BE2C (cell line): ENCODE measurements at regions not wholly inside any gene's neighbourhood (a gene's known extent, or its start where the extent isn't known, plus 50 kb on each side); places are given as distances from the start of the nearest gene placed in this dataset.

Source experiments
- DNase-seq: peaks from one replicate; pipeline ENCODE4 v3.0.0-alpha.2; 2020
- H3K27me3 ChIP-seq: fragments of 250-450 bp; sonication (Bioruptor Pico); 2 replicates; pipeline ENCODE4 v1.5.1; 2020; ENCODE audit warnings: mild to moderate bottlenecking
- H3K36me3 ChIP-seq: fragments of 250-450 bp; sonication (Bioruptor Pico); 2 replicates; pipeline ENCODE4 v1.5.1; 2020; ENCODE audit warnings: mild to moderate bottlenecking
- H3K4me1 ChIP-seq: fragments of 250-450 bp; sonication (Bioruptor Pico); 2 replicates; pipeline ENCODE4 v1.5.1; 2020
- H3K4me3 ChIP-seq: 2 replicates; pipeline ENCODE4 v1.5.1; 2011; ENCODE audit warnings: low read depth, low read length
- H3K9me3 ChIP-seq: fragments of 250-450 bp; sonication (Bioruptor Pico); 2 replicates; pipeline ENCODE4 v1.5.1; 2020
- TF ChIP-seq, protein P1 (sequence below): IDR thresholded peaks from 2 replicates; pipeline ENCODE4 v1.5.1; 2012; ENCODE audit warnings: mild to moderate bottlenecking, low read depth, low read length

DNA sequence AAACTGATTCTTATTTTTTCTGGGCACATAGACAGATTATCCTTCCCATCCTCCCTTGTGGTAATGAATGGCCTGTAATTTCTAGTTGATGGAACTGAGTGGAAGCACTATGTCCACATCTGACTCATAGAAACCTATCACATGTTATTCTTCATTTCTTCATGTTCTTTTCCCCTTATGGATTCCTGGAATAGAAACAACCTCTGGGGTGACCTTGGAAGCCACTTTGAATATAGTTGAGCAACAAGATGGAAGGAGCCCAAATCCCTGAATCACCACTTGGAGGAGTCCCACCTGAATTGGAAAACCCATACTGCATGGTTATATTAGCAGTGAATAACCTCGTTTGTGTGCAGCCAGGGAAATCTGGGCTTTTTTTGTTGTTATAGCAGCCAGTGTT, 137.8 kb downstream of the MID1IP1 start:
- H3K4me1 ChIP-seq, result no peaks in the 10 kb centered on the region
- H3K36me3 ChIP-seq, result no peaks in the 10 kb centered on the region
- no peaks in the 10 kb centered on the region for H3K27me3 ChIP-seq
- H3K4me3 ChIP-seq, result no peak overlapping the region
- TF ChIP-seq, protein P1, sequence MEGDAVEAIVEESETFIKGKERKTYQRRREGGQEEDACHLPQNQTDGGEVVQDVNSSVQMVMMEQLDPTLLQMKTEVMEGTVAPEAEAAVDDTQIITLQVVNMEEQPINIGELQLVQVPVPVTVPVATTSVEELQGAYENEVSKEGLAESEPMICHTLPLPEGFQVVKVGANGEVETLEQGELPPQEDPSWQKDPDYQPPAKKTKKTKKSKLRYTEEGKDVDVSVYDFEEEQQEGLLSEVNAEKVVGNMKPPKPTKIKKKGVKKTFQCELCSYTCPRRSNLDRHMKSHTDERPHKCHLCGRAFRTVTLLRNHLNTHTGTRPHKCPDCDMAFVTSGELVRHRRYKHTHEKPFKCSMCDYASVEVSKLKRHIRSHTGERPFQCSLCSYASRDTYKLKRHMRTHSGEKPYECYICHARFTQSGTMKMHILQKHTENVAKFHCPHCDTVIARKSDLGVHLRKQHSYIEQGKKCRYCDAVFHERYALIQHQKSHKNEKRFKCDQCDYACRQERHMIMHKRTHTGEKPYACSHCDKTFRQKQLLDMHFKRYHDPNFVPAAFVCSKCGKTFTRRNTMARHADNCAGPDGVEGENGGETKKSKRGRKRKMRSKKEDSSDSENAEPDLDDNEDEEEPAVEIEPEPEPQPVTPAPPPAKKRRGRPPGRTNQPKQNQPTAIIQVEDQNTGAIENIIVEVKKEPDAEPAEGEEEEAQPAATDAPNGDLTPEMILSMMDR, result no peak
- no peak for DNase-seq
- no peaks in the 10 kb centered on the region for H3K9me3 ChIP-seq

DNA sequence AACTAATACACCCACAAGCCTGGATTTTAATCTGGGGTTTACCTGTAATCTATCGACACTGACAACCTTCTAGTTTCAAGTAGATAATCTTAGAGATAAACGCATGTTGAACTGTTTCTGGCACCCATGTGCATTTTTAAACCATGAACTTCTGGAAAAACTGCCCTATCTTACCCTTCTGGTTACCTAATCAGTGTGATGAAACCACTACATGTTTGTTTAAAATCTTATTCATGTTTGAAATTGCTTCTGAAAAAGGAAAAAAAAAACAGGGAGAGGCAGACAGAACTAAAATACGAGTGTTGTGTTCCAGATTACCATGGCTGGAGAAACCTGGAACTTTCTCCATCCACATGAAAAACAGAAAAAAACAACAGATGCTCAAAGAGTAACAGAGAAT, 139.3 kb downstream of the MID1IP1 start:
- no peaks in the 10 kb centered on the region for H3K9me3 ChIP-seq
- TF ChIP-seq, protein P1, result no peak
- H3K27me3 ChIP-seq, result no peaks in the 10 kb centered on the region
- DNase-seq, result no peak
- no peak overlapping the region for H3K4me3 ChIP-seq
- no peaks in the 10 kb centered on the region for H3K36me3 ChIP-seq
- H3K4me1 ChIP-seq, result no peaks in the 10 kb centered on the region

GRCh38 chrX:38941675-38942074, 140.4 kb downstream of the MID1IP1 start:
- Histone ChIP-seq H3K27me3 (no peaks in the 10 kb centered on the region), H3K9me3 (no peaks in the 10 kb centered on the region), H3K36me3 (no peaks in the 10 kb centered on the region), H3K4me1 (no peaks in the 10 kb centered on the region), H3K4me3 (no peak overlapping the region)
- TF ChIP-seq, protein P1, result no peak
- DNase-seq, result no peak

- no peak overlapping the region for H3K4me3 ChIP-seq
- TF ChIP-seq, protein P1, result no peak
- no peaks in the 10 kb centered on the region for H3K27me3 ChIP-seq
- no peak for DNase-seq
- no peaks in the 10 kb centered on the region for H3K36me3 ChIP-seq
- H3K9me3 ChIP-seq, result no peaks in the 10 kb centered on the region
- H3K4me1 ChIP-seq, result no peaks in the 10 kb centered on the region
These were observed 141.9 kb downstream of the MID1IP1 start for GRCh38 chrX:38943120-38943519.

GRCh38 chrX:38948046-38948445, 146.8 kb downstream of the MID1IP1 start:
- Histone ChIP-seq H3K27me3 (no peaks in the 10 kb centered on the region), H3K4me3 (no peak overlapping the region), H3K36me3 (no peaks in the 10 kb centered on the region), H3K9me3 (no peaks in the 10 kb centered on the region), H3K4me1 (no peaks in the 10 kb centered on the region)
- no peak for DNase-seq
- TF ChIP-seq, protein P1, result no peak

DNA sequence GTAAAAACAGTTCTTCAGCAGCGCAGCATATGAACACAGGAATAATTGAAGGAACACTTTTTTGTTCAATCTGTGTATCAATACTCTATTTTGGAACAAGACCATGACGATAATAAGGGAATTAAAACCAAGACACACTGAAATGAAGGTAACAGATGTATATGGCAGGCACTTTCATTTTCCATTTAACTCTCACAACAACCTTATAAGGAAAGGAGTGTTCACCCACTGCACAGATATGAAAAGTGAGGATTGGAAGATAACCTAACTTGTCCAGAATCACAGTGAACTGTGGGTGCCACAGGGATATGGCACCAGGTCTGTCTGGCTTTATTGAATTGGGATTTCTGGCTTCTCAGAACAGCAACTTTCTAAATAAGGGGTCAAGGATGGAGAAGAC, 153.3 kb downstream of the MID1IP1 start:
- Histone ChIP-seq H3K9me3 (no peaks in the 10 kb centered on the region), H3K27me3 (no peaks in the 10 kb centered on the region), H3K36me3 (no peaks in the 10 kb centered on the region), H3K4me1 (no peaks in the 10 kb centered on the region), H3K4me3 (no peak overlapping the region)
- DNase-seq, result no peak
- TF ChIP-seq, protein P1, result no peak
